Iris pigment epithelial cell (primary cell): ENCODE measurements at regions not wholly inside any gene's neighbourhood (a gene's known extent, or its start where the extent isn't known, plus 50 kb on each side); places are given as distances from the start of the nearest gene placed in this dataset.
"Not testable (repeated sequence)": the region's sequence is repeated elsewhere in the genome, so short reads cannot be mapped to it uniquely, and the experiment has no call there.

Source experiments
- DNase-seq: peaks from one replicate; pipeline ENCODE4 v3.0.0-alpha.2; 2011; ENCODE audit warnings: low read depth

DNA sequence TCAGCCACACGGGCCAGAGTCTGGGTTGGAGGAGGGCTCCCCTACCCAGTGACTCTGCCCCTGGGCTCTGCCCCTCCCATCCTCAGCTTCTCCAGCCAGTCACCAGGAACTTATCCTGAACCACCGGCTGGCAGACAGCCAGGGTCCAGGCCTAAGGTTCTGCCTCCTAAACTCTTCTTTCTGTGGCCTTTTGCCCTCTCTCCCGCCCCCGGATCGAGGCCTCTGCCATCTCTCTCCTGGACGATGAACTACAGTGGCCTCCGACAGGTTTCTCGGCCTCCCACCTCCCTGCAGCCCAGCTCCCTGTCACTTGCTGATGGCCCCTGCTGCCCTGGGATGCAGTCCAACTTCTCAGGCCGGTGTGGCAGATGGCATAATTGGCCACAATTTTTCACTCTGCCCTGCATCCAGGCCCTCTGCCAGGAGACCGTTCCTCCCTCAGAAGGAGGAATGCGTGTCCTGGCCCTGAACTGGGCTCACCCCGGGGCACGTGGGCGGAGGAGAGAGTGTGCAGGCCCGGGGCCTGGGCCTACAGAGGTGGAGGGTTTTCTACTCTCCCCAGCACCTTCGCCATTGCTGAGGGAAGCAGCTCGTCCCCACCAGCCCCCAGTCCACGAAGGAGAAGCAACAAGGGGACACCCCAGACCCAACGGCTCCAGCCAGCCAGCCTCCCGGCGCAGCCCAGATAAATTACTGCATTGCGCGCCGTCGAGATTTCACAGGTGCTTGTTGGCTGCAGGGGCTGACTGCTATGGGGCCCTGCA lies 81.9 kb upstream of the LRPAP1 start:
- no peak for DNase-seq

DNA sequence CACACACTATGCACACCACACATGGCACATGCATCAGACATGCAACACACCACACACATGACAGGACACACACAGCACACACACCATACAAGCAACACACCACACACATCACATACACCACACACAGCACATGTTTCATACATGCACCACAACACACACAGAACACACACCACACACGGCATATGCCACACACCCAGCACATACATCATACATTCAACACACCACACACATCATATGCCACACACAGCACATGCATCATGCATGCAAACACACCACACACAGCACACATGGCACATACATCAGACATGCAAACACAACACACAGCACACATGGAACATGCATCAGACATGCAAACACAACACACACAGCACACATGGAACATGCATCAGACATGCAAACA lies 80.7 kb upstream of the LRPAP1 start:
- no peak for DNase-seq

DNA sequence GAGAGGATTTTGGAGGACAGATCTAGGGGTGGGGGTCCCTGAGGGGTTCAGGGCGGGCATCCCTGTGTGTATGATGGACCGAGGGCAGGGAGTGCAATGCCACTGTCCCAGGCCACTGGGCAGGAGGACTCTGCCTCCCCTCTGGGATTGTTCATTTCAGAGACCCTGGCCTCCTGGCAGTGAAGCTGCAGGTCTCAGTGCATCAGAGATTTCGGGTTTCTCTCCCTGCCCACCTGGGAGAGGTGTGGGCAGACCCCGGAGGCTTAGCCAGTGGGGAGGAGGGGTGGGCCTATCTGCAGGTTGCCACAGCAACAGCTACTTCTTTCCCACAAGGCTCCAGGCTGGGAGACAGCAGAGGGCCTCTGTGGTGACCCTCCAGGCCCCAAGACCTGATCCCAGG lies 80.1 kb upstream of the LRPAP1 start:
- DNase-seq = no peak

DNA sequence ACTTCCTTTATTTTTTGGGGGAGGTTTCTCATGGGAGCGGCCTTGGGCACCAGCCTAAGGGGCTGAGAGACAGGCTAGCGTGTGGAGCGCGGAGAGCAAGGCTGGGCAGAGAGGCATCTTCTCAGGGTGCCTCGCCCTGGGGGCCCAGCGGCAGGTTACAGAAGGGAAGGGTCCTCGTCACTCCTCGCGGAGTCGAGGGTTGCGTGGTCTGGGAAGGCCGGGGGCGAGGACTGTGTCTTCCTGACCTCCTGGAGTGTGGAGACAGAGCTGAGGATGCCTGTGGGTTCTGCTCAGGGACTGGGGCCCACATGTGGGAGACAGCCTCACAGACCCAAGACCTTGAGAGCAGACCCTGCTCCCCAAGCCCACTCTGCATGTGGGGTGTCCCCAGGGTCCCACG lies 79.6 kb upstream of the LRPAP1 start:
- no peak for DNase-seq

DNA sequence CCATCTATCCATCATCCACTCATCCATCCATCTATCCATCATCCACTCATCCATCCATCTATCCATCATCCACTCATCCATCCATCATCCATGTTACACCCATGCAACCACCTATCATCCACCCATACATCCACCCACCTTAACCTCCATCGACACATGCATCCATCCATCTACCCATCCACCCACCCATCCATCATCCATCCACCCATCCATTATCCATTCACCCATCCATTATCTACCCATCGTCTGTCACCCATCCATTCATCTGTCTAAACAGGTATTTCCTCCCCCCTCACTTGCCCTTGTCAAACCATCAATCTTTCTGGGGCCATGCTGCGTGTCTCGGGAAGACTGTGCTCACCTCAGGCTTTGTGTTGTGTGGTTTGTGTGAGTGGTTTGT lies 78.6 kb upstream of the LRPAP1 start:
- DNase-seq = not testable (repeated sequence)

DNA sequence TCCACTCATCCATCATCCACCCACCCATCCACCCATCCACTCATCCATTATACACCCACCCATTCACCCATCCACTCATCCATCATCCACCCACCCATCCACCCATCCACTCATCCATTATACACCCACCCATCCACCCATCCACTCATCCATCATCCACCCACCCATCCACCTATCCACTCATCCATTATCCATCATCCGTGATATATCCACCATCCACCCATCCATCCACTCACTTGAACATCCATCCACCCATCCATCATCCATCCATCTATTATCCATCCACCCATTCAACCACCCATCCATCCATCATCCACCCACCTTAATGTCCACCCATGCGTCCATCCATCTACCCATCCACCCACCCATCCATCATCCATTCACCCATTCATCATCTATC lies 77.7 kb upstream of the LRPAP1 start:
- DNase-seq = not testable (repeated sequence)

GRCh38 chr4:3607690-3608552 lies 75.7 kb upstream of the LRPAP1 start:
- no peak for DNase-seq

DNA sequence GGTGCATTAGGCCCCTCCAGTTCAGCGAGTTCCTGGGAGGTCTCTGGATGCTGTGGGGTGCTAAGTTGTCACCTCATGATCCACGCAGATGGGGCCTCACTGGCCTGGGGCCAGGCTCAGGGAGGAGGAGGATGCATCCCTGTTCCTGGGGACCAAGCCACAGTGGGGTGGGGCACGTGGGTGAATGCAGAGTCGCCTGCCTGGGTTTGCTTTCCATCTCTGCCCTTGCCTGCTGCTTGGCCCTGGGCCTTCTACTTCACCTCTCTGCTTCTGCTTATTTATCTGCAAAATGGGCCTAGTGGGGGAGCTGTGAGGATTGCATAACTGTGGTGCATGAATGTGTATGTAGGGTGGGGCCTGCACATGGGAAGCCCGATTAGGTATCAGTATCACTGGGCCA lies 74.6 kb upstream of the LRPAP1 start:
- DNase-seq = not testable (repeated sequence)

DNA sequence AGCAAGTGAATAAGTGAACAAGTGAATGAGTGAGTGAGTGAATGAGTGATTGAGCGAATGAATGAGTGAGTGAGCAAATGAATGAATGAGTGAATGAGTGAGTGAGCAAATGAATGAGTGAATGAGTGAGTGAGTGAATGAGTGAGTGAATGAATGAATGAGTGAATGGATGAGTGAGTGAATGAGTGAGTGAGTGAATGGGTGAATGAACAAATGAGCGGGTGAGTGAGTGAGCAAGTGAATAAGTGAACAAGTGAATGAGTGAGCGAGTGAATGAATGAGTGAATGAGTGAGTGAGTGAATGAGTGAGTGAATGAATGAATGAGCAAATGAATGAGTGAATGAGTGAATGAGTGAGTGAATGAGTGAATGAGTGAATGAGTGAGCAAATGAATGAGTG lies 74.0 kb upstream of the LRPAP1 start:
- DNase-seq = not testable (repeated sequence)

DNA sequence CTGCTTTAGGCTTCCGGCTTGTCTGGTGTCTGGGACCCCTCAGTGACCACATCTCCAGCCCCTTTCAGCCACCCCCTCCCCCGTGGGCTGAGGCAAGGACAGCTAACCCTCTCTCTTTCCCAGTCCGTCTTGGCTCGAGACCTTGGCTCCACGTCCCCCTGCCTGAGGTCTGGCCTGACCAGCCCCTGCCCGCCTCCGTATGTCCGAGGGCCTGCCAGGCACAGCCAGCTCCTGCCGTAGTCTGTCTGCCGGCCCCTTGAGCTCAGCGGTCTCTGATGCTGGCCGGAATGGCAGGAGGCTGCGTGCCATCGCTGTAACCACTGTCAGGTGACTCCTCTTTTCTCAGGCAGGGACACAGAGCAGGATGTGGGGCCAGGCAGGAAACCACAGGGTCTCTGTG lies 73.3 kb upstream of the LRPAP1 start:
- no peak for DNase-seq

GRCh38 chr4:3602886-3603645 lies 70.8 kb upstream of the LRPAP1 start:
- not testable (repeated sequence) for DNase-seq

DNA sequence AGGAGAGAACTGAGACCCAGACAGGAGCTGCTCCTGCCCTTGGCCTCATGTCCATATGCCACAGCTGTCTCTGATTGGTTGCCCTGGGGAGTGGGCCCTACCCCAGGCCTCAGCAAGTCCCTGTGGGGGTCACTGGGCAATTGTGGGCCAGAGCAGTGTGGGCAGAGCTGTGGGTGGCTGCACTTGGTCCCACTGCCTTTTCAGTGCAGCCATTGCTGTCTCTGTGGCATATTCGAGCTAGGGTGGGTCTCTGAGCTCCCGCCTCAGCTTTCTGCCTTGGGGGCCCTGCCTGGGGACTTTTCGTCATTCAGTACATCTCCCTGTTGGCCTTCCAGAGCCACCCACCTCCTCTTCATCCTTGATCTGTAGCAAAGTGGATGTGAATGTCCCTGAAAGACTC lies 69.8 kb upstream of the LRPAP1 start:
- no peak for DNase-seq

DNA sequence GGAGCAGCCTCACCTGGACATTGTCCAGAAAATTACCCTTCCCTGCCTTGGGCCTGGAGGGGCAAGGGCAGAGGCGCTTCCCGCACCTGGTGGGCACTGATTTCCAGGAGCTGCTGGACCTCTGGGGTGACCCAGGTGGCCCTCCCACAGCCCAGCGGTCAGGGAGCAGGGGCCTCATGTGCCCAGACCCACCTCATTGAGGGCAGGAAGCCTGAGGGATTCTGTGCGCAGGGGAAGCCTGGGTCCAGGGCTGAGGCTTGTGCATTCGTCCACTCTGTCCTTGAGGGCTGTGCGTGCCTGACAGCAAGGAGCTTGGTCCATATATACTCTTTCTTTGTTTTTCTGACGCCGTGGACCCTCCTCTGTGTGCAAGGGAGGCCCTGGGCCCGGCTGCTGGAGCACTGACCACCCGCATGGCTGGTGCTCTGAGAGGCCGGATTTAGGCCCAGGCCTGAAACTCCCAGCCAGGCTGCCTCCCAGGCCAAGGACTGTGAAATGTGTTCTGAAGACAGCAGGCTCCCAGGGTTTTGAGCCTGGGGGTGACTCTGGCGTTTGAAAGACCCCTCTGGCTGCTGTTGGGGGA lies 69.0 kb upstream of the LRPAP1 start:
- DNase-seq = not testable (repeated sequence)

DNA sequence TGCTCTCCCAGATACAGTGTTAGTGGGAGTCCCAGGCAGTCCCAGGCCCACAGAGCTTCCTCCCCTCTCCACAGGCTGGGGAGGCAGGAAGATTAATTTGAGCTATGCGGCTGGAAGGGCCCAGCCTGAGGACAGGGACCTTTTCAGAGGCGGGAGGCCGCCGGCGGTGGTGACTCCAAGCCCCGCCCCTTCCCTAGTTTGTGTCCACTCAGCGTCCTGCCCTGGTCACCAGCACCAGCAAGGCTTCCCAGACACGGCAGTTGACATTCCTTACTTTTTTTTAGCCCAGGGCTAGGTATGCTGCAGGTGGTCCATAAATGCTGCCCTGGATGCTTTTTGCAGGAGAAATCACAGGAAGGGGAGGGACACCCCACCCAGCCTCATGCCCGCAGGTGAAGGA lies 67.7 kb upstream of the LRPAP1 start:
- no peak for DNase-seq

DNA sequence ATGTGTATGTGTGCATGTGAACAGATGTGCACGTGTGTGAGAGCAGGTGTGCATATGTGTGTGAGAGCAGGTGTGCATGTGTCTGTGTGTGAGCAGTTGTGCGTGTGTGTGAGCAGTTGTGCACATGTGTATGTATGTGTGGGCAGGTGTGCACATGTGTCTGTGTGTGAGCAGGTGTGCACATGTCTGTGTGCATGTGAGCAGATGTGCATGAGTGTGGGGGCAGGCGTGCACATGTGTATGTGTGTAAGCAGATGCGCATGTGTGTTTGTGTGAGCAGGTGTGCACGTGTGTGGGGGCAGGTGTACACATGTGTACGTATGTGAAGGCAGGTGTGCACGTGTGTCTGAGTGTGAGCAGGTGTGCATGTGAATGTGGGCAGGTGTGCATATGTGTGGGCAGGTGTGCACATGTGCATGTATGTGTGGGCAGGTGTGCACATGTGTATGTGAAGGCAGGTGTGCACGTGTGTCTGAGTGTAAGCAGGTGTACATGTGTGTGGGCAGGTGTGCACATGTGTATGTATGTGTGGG lies 66.5 kb upstream of the LRPAP1 start:
- DNase-seq = no peak

DNA sequence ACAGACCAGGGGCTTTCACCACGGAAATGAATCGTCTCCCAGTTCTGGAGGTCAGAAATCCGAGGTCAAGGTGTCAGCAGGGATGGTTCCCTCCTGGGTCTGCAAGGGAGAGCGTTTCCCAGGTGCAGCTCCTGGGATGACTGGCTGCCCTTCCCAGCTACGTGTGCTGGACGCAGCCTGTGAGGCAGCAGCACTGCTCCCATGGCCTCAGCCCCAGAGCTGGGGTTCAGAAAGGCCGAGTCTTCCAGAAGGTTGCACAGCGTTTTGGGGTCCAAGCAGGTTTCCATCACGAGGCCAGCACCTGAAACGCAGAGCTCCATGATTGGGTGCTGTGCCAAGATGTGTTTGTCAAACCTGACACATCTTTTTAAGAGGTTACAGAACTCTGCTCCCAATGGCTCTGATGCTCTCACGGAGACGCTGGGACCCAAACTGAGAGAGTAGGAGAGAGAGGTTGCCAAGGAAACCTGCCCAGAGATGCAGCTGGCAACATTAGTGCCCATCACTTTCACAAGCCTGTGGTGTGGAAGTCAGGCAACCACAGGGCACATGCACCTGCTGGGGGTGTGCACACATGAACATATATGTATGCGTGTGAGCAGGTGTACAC lies 65.8 kb upstream of the LRPAP1 start:
- DNase-seq = not testable (repeated sequence)

DNA sequence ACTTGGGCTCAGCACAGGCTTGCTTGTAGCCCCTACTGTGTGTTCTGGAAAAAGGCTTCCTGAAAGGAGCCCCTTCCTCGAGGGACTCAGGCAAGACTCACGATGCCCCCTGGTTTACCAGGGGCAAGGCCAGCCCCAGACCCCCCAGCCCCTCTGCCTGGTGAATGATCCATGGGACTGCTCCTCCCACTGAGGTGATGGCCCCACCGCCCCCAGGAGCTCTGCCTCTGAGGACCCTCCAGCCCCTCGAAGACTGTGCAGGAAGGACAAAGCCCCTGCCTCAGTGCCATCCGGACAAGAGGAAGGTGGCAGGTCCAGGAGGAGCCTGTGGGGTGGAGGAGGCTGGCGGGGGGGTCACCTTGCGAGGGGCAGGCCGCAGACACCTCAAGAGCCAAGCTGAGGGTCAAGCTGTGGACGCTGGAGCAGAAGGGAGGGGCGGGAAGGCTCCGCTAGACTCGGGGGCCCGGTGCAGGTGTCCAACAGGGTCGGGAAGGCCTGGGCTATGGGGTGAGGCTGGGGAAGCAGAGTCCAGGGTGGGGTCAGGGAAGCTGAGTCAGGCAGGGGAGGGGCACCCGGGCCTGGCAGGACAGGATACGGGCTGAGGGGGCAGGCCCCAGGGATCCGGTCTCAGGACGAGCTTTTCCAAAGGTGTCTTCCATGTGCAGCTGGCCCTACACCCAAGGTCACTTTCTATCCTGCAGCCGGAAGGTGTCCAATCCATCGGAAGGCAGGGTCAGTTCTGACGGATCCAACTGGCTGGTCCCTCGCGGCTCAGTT lies 64.9 kb upstream of the LRPAP1 start:
- not testable (repeated sequence) for DNase-seq

GRCh38 chr4:3595627-3596291 lies 63.5 kb upstream of the LRPAP1 start:
- DNase-seq = not testable (repeated sequence)

DNA sequence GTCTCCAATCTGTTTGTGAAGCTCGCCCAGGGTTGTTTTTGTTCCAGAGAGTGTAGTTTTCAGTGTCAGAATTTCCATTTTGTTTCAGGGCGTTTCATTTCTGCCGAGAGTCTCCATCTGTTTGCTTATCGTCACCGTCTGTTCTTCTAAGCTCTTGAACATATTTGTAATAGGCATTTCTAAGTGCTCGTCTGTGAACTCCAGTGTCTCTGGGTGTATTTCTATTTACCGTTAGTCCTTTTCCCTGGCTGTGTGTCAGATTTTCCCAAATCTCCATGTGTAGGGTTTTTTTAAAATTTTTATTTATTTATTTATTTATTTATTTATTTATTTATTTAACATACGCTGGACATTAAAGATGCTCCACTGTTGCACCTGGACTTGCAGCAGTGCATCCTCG lies 62.5 kb upstream of the LRPAP1 start:
- DNase-seq = not testable (repeated sequence)
